ENCODE measurements at regions not wholly inside any gene's neighbourhood (a gene's known extent, or its start where the extent isn't known, plus 50 kb on each side); places are given as distances from the start of the nearest gene placed in this dataset.

DNA sequence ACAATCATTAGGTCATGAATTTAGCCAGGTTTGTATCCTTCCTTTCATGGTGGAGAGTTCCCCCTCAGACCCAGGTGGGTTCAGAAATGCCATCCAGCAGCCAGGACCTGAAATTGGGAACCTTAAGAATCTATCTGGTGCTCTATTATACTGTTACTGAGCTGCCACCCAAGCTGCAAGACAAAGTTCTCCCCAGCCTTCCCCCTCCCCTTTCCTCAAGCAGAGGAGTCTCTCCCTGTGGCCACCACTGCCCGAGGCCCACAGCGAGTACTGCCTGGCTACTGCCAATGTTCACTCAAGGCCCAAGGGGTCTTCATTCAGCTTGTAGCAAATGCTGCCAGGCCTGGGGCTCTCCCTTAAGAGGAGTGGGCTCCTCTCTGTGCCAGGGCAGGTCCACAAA, 133.8 kb downstream of the TMEM38B start:
- DNase-seq (ENCODE audit: low spot score): no peak

DNA sequence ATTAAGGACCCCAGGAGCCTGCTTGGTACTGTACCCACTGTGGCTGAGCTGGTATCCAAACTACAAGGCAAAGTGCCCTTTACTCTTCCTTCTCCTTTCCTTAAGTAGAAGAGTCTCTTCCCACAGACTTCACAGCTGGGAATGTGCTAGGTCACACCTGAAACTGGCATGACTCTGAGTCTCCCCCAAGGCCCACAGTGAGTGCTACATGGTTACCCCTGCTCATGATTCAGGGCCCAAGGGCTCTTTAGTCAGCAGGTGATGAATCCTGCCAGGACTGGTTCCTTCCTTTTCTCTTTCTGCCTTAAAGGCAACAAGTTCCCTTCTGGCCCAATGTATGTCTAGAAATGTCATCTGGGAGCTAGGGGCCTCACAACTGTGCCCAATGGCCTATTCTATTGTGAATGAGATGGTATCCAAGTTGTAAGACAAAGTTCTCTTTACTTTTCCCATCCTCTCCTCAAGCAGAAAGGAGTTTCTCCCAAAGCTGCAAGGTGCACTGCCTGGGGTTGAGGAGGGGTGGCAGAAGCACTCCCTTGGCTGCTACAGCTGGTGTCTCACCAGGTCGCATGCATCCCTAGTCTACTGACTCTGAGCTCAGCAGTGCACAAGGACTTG, 134.4 kb downstream of the TMEM38B start:
- no peak for DNase-seq (ENCODE audit: low spot score)

DNA sequence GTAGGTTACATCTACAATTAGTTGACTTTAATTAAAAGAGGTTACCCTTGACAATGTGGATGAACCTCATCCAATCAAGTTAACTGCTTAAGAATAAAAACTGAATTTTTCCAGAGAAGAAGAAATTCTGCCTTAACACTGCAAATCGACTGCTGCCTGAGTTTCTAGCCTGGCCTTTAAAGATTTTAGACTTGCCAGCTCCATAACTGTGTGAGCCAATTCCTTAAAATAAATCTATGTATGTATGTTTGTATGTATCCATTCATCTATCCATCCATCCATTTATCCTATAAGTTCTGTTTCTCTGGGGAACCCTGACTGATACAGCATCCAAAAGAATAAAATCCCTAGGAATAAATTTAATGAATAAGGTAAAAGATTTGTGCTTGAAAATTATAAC, 136.1 kb downstream of the TMEM38B start:
- no peak for DNase-seq (ENCODE audit: low spot score)

DNA sequence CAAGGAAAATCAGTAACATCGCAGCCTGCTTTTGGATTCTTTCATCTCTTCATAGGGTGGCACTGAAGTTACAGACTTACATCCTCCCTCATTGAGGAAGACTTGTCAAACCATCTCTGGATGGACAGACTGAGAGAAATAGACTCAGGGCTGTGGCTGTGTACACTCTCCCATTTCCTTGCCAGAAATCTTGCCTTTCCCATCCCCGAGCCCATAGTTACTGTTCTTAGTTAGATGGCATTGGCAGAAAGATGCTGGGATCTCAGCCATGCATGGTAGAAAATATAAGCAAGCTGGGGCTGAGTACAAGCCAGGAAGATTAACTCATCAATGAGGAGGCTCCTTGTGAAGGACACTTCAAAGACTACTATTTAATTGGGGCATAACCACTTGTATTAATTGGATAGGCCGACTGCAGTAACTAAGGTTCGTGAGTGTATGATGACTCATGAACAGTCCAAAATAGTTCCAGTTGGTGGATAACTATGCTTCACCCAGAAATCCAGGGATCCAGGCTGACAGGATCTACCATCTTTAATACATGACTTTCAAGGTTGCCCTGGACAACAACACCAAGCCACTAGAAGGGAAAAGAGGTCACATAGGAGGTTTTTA, 137.9 kb downstream of the TMEM38B start:
- DNase-seq (ENCODE audit: low spot score): no peak

DNA sequence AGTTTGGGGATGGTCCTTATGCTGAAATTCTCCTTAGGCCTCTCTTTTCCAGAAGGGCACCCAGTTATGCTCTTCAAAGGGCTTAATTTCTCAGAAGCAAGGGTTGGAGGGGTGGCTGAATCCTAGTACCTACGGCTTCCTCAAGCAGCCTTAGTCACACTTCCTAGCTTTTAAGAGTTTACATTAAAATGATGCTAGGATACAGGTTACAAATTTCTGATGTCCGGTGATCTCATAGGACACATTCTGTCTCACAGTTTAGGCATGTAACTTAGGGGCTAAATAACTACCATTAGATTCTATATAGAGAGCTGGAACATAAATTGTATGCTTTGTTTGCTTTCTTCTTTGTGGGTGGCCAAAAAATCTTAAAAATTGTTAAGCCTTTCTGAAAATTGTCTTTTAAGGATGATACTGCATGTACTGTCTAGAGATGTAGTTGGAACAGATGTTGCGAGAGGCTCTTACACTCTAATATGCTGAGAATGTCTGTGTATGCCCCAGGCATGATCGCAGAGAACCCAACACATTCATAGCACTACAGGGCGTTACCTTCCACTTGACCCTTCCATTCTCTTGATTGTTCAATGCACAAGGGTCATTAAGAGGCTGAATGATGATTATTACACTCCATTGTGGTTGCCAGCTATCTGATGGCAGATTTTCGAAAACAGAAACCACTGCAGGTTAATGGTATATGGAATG, 139.1 kb downstream of the TMEM38B start:
- DNase-seq (ENCODE audit: low spot score): no peak

DNA sequence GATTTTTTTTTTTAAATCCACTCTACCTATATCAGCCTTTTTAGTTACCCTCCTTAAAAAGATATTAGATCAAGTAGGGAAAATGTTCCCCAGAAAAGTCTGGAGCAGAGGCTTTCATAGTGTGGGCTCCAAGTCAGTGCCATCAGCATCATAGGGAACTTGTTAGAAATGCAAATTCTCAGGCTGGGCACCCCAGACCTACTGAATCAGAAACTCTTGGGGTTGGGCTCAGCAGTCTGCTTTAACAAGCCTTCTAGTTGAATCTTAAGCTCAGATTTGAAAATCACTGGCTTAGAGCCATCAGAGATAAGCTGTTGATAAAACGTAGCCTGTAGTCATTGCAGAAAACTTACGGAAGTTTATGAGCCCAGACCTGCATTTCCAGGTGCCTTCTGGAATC, 140.1 kb downstream of the TMEM38B start:
- DNase-seq (ENCODE audit: low spot score): no peak

DNA sequence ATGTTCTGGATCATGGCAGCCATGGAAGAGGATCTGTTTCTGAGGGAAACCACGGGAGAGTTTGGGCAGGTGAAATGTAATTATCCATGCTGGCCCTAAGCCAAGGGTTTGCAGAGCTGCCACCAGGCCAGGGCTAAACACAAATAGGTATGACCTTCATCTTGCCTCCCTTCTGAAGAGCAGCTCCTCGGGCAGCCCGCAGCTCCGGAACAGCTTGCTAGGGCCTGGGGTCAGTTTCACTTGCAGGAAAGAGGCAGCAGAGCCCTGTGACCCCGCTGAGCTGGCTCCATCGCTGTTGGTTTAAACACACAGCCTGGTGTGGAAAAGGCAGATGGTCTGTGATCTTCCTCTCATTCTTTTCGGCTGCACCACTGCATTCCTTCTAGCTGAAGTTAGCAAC, 141.4 kb downstream of the TMEM38B start:
- DNase-seq (ENCODE audit: low spot score): no peak

DNA sequence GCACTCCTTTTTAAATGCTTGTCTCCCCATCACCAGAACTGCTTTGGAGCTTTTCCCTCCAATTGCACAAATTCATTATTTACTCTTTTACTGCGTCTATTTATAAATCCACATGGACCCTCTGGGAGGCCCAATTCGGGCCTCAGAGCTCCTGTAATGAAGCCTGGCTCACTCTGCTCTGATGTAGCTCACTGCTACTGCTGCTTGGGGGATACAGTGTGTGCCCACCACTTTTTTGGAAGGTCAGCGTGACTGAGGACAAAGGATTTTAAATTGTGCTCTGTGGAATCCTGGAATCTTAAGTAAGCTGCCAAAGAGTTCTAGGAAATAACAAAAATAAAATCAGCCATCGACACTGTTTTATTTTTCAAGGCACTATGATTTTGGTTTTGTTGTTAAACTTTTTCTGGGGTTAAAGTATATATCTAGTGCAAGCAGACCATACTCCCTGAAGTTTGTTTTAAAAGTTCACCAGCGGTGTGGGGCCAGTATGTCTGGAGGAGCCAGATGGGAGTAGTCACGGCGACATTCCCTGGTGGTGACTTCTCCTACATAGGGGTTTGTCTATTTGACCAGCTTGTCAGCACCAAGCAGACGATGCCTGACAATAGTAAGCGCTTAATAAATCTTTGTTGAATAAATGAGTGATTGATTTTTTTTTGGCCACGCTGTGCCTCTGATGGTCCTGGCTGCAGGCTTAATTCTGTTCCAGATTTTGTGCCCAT, 142.8 kb downstream of the TMEM38B start:
- no peak for DNase-seq (ENCODE audit: low spot score)

DNA sequence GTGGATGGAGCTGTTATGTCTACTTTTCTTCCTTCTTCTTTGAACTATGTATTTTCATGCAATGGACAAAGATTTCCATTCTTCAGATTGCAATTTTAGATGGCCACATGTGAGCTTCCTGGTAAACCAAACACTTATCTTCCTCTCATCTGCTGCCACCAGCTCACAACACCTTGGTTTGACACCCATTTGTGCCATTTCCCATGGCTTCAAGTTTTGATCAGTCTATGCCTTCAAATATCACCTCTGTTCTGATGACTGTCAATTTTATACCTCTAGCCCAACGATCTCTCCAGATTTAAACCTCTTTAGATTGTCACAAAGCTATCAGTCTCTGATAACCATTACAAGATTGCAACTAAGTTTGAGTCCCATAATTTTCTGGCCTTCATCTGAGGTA, 147.2 kb downstream of the TMEM38B start:
- DNase-seq (ENCODE audit: low spot score): no peak

DNA sequence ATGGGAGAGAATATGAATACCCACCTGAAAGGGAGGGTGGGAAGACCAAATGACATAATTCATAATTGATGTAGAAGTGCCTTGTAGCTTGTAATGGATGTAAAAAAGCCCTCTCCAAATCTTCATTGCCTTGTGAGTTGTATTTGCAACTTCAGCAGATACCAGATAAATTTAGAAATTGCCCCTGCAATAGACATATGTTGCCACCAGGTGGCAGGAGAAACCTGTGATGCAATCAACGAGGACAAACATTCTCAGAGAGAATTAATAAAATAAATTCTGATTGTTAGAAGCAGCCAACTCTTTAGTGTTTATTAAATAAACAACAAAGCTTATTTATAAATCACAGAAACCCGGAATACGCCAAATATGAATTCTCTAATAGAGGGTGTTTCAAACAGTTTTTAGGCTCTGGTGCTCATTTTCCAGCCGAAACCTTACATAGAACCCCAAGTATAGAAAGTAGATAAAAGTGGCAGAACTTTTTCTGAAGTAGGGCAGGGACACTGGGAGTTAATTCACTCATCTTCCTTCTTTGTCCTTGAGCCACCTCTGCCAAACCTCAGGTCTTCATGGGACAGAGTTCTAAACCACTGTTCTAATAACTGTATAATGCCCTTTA, 147.8 kb downstream of the TMEM38B start:
- DNase-seq (ENCODE audit: low spot score): no peak

DNA sequence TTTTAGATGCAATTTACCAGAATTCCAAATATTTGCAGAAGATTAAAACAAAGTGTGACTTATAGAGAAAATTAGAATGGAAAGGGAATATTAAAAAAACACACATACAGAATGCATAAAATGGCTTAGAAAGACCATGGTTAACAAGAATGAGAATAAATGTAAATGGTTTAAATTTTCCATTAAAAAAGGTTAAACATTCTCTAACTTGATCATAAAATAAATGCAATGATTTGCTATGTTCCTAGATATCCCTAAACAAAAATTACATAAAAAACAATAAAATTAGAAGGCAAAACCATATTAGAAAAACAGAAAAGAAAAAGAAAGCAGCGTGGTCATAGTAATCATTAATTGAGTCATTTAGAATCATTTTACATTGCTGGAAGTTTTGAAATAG, 152.5 kb downstream of the TMEM38B start:
- DNase-seq (ENCODE audit: low spot score): no peak

DNA sequence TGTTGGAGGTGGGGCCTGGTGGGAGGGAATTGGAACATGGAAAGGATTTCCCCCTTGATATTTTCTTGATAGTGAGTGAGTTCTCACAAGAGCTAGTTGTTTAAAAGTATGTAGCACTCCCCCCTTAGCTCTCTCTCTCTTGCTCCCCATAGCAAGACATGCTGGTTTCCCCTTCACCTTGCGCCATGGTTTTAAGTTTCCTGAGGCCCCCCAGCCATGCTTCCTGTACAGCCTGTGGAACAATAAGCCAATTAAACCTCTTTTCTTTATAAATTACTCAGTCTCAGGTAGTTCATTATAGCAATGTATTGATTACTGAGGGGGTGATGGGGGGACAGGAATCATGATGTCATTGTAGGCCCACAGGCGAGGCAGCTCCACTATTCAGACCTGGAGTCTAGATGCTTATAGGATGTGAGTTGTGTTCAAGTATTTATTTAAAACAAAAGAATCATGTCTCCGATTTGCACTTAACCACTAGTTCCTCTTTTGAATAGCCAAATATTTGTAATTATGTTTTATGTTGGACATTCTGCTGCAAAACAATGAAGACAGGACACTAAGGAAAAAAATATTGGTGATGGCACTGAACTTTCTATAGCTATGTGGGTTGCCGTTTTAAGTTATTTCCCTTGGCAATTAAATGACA, 156.6 kb downstream of the TMEM38B start:
- no peak for DNase-seq (ENCODE audit: low spot score)

DNA sequence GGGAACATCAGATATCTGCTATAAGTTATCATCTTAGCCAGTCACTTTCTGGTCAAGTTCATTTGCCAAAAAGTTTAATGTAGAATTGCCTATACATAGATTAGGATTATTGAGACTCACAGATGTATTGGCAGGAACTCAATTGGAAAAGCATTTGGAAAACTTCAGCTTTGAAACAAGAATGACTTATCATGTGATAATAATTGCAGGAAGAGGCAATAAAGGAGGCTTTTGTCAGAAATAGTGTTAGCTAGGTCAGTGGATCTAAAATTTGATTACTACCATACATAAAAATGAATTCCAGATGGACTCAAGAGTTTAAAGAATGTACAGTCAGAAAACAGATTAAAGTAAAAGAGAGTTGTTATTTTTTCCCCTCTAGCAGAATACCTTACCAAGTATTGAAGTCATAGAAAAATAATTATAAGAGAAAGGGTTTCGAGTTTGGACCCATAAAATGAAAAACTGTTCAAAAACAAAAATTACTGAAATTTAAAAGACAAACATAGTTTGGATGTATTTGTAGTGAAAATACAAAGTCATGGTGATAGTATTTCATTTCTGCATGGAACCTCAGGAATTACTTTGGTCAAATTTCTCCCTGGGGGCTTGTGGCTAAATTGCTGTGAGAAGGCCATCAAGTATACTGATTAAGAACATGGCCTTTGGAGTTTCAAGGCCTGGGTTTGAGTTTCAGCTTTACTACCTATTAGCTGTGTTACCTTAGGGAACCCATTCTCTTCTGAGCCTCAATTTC, 159.9 kb downstream of the TMEM38B start:
- no peak for DNase-seq (ENCODE audit: low spot score)

DNA sequence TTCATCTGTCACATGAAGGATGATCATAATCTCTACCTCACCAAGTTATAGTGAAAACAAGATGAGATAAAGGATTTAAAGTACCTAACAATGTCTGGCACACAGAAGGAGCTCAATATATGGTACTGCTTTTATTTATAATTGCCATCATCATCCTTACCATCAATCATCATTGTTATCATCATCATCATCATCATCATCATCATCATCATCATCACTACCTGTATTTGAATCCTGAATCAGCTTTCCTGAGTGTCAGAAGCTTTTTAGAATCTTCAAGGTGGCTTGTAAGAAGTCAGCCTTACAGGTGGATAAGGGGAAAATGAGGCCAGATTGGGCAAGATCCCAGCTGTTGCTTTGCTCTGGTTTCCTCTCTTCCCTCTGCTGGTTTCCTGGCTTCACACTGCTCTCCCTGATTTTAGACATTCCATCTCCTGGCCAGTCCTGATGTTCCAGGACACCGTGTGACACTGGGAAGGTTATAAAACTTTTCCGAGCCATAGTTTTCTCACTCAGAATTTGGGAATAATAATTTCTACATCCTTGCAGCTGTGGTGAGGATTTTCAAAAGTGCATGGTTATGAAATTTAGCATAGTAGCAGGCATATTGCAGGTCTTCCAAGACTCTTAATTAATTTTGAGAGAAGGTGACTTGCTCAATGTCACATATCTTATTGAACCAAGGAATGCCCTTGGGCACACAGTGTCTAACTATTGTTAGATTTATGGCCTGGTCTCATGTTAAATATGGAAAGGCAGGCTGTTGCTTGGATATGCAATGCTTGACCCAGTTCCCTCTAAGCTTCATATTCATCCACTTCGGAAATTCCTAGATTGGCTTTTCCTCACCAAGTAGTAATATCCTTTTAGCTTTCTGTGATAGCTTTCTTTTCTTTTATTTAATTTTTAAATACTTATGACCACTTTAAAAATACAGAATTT, 160.7 kb downstream of the TMEM38B start:
- no peak for DNase-seq (ENCODE audit: low spot score)

DNA sequence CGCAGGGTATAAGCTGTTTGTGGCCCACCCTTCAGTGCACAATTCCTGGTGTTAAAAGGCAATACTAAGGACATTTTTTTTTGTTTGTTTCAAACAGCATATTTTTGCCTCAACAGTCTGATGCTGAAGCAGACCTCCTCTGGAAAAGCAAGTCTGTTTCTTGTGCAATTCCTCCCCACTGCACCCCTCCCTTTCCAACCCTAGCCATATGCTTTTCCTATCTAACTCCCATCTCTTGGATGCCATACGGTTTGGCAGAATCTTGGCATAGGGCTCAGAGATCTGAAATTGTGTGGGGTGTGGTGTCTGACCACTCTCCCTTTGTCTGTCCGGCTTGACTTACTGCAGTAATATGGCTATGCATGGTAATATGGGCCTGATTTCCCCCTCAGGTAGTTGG, 161.6 kb downstream of the TMEM38B start:
- DNase-seq (ENCODE audit: low spot score): no peak

DNA sequence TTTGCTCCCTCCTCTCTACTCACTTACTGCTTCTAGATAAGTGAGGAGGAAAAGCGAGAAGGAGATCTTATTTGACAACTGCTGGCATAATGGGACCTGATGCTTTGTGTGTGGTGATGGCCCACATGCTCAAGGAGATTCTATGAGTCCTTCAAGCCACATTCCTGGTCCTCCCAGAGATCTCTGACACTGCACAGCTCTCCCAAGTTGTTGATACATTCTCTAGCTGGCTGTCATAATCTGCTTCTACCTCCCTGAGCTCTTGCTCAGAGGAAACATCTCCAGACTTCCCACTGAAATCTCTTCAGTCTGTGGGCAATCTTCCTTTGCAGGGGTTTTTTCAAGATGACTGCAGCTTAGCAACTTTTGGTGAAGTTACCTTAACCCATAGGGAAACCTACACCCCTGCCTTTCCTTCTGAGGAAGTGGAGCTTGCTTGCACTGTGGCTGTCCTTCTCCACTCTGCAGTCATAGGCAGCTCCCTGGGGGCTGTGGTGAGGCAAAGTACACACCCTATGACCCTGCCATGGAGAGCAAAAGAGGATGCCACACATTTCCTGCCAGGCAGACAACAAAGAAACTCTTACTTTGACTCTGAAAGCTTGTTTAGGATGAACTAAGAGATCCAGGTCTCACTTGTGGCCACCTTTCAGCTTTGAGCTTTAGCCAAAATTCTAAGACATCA, 163.8 kb downstream of the TMEM38B start:
- no peak for DNase-seq (ENCODE audit: low spot score)

DNA sequence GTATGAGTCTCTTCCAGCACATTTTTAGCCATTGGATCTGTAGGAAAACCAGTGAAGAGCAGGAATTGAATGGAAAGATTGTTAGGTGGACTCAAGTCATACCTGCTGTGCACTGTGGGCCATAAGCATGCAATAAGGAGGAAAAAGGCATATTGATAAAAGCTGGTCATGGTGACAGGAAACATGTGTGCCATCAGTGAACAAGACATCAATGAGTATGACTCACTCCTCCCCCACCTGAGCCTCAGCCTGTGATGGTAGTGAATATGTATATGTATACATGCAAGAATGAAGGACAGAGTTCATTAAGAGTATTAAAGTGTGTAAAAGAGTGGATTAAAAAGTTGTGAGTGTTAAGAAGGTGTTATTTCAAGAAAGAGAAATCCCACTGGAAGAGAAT, 164.5 kb downstream of the TMEM38B start:
- no peak for DNase-seq (ENCODE audit: low spot score)

DNA sequence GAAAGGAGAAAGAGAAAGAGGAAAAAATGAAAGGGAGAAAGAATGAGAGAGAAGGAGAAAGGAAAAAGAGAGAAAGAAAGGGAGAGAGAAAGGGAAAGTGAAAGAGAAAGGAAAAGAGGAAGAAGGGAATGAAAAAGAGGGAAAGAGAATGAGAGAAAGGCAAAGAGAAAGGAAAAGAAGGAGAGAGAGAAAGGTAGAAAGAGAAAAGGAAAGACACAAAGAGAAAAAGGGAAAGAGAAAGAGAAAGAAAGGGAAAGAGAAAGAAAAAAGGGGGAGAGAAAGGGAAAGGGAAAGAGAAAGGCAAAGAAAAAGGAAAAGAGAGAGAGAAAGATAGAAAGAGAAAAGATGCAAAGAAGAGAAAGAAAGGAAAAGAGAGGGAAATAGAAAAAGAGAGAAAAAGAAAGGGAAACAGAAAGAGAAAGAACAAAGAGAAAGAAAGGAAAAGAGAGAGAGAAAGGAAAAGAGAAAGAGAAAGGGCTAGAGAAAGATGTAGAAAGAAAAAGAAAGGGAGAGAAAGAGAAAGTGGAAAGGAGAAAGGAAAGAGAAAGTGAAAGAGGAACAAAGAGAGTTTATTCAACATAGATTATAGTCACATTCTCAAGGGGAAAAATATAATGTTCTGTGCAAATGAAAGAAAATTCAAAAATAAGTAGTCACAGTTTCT, 165.2 kb downstream of the TMEM38B start:
- no peak for DNase-seq (ENCODE audit: low spot score)

DNA sequence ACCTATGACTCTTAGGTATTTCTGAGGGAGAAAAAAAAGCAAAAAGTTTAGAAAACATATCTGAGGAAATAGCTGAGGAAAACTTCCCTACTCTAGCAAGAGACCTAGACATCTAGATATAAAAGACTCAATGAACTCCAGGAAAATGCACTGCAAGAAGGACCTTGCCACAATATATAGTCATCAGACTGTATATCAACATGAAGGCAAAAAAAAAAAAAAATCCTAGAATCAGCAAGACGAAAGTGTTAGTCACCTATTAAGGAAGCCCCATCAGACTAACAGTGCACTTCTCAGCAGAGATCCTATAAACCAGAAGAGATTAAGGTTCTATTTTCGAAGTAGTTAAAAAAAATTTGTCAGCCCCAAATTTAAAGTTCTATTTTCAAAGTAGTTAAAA, 166.2 kb downstream of the TMEM38B start:
- DNase-seq (ENCODE audit: low spot score): no peak

Measured in ecto neural progenitor cell (in vitro differentiated cells).